GM12865 (cell line): ENCODE measurements at regions not wholly inside any gene's neighbourhood (a gene's known extent, or its start where the extent isn't known, plus 50 kb on each side); places are given as distances from the start of the nearest gene placed in this dataset.
"Not testable (repeated sequence)": the region's sequence is repeated elsewhere in the genome, so short reads cannot be mapped to it uniquely, and the experiment has no call there.

ENCODE experiments used
- DNase-seq: peaks from one replicate; pipeline ENCODE4 v3.0.0; 2010; ENCODE audit warnings: low read depth
- H3K4me3 ChIP-seq: 2 replicates; pipeline ENCODE4 v1.5.1; 2011; ENCODE audit warnings: mild to moderate bottlenecking, low read depth, low read length, control low read depth
- TF ChIP-seq, protein P1 (sequence below): IDR thresholded peaks from 2 replicates; pipeline ENCODE4 v1.5.1; 2011; ENCODE audit warnings: low read length, control low read depth, low read depth, inconsistent platforms; ENCODE audit not compliant: insufficient read depth; ENCODE audit errors: missing control alignments

GRCh38 chr2:185477452-185477851 lies 261.2 kb upstream of the FSIP2 start:
- H3K4me3 ChIP-seq, result no peak overlapping the region
- TF ChIP-seq, protein P1, sequence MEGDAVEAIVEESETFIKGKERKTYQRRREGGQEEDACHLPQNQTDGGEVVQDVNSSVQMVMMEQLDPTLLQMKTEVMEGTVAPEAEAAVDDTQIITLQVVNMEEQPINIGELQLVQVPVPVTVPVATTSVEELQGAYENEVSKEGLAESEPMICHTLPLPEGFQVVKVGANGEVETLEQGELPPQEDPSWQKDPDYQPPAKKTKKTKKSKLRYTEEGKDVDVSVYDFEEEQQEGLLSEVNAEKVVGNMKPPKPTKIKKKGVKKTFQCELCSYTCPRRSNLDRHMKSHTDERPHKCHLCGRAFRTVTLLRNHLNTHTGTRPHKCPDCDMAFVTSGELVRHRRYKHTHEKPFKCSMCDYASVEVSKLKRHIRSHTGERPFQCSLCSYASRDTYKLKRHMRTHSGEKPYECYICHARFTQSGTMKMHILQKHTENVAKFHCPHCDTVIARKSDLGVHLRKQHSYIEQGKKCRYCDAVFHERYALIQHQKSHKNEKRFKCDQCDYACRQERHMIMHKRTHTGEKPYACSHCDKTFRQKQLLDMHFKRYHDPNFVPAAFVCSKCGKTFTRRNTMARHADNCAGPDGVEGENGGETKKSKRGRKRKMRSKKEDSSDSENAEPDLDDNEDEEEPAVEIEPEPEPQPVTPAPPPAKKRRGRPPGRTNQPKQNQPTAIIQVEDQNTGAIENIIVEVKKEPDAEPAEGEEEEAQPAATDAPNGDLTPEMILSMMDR, result no peak
- DNase-seq, result no peak

GRCh38 chr2:185484602-185485001 lies 254.0 kb upstream of the FSIP2 start:
- TF ChIP-seq, protein P1, result no peak
- H3K4me3 ChIP-seq, result no peak overlapping the region
- no peak for DNase-seq

GRCh38 chr2:185502351-185502750 lies 236.3 kb upstream of the FSIP2 start:
- H3K4me3 ChIP-seq, result no peak overlapping the region
- no peak for DNase-seq
- TF ChIP-seq, protein P1, result no peak

DNA sequence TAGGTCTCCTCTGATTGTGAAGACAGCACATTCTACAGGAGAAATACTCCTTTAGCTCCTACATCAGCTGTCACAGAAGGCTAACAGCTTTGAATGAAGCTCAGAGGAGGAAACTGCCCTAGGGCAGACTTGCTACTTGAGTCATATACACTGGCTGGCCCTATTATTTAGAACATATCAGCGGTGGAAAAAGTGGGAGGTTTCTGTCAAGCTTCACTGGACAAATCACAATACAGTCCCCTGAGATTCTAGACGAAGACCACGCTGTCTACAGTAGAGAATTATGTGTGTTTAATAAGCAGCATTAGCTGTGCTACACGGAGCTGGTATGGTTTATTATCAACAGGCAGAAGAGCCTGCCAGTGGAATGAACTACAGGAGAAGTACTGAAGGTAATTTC lies 230.9 kb upstream of the FSIP2 start:
- H3K4me3 ChIP-seq, result no peak overlapping the region
- TF ChIP-seq, protein P1, result no peak
- no peak for DNase-seq

DNA sequence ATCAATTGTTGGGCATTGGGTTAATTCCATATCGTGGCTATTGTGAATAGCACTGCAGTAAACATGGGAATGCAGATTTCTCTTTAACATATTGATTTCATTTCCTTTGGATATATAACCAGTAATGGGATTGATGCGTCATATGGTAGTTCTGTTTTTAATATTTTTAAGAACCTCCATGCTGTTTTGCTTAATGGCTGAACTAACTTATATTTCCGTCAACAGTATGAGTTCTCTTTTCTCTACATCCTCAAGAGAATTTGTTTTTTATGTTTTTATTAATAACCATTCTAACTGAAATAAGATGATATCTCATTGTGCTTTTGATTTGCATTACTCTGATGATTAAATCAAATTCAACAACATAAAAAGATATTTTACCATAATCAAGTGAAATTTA lies 228.5 kb upstream of the FSIP2 start:
- H3K4me3 ChIP-seq, result no peak overlapping the region
- TF ChIP-seq, protein P1, result no peak
- no peak for DNase-seq

- no peak for DNase-seq
- H3K4me3 ChIP-seq, result no peak overlapping the region
- TF ChIP-seq, protein P1, result no peak
These were observed 226.7 kb upstream of the FSIP2 start for GRCh38 chr2:185511925-185512324.

GRCh38 chr2:185522472-185522871 lies 216.1 kb upstream of the FSIP2 start:
- TF ChIP-seq, protein P1, result no peak
- no peak overlapping the region for H3K4me3 ChIP-seq
- DNase-seq, result no peak

- H3K4me3 ChIP-seq, DNase-seq: not testable (repeated sequence)
These were observed 214.4 kb upstream of the FSIP2 start for GRCh38 chr2:185524242-185524641.
